GM12874 (cell line): ENCODE measurements at regions not wholly inside any gene's neighbourhood (a gene's known extent, or its start where the extent isn't known, plus 50 kb on each side); places are given as distances from the start of the nearest gene placed in this dataset.

Experiments used
- CTCF ChIP-seq: IDR thresholded peaks from 2 replicates; pipeline ENCODE4 v1.5.1; 2011; ENCODE audit warnings: low read depth, mild to moderate bottlenecking, control low read depth, low read length, moderate library complexity; ENCODE audit not compliant: insufficient read depth

GRCh38 chr14:101125719-101126651, 222.5 kb upstream of the RTL1 start:
- TF ChIP-seq CTCF, result no peak

GRCh38 chr14:101126731-101127130, 223.2 kb upstream of the RTL1 start:
- no peak for TF ChIP-seq CTCF

GRCh38 chr14:101127224-101127623, 223.7 kb upstream of the RTL1 start:
- TF ChIP-seq CTCF, result no peak

- no peak for TF ChIP-seq CTCF
Observed at GRCh38 chr14:101128478-101129321, 225.2 kb upstream of the RTL1 start.

- TF ChIP-seq CTCF, result no peak
Observed at GRCh38 chr14:101129521-101130167, 226.1 kb upstream of the RTL1 start.

- no peak for TF ChIP-seq CTCF
Observed at GRCh38 chr14:101130861-101131260, 227.3 kb upstream of the RTL1 start.

- TF ChIP-seq CTCF, result no peak
Observed at GRCh38 chr14:101131451-101131916, 228.0 kb upstream of the RTL1 start.
